Immature natural killer cell (primary cell): ENCODE measurements at regions not wholly inside any gene's neighbourhood (a gene's known extent, or its start where the extent isn't known, plus 50 kb on each side); places are given as distances from the start of the nearest gene placed in this dataset.

ENCODE experiments used
- DNase-seq, 3 donors: peaks; one replicate each; pipeline ENCODE4 v3.0.0; 2022; ENCODE audit warnings: mixed read lengths in 1 of 3
- H3K27ac Mint-ChIP-seq, 6 donors: one replicate each; pipeline ENCODE4 v1.8.0; 2020; ENCODE audit warnings: mixed read lengths in 6 of 6, mild to moderate bottlenecking in 5 of 6, inconsistent platforms in 4 of 6, moderate library complexity in 3 of 6
- H3K27me3 Mint-ChIP-seq, 3 donors: one replicate each; pipeline ENCODE4 v1.8.0; 2020 to 2021; ENCODE audit warnings: low read depth in 3 of 3, mild to moderate bottlenecking in 3 of 3, mixed read lengths in 3 of 3, moderate library complexity in 3 of 3, inconsistent platforms in 1 of 3
- H3K36me3 Mint-ChIP-seq, 3 donors: one replicate each; pipeline ENCODE4 v1.8.0; 2020; ENCODE audit warnings: mixed read lengths in 3 of 3, inconsistent platforms in 2 of 3, mild to moderate bottlenecking in 2 of 3
- H3K4me1 Mint-ChIP-seq, 2 donors: one replicate each; pipeline ENCODE4 v1.8.0; 2020; ENCODE audit warnings: inconsistent platforms in 2 of 2, mild to moderate bottlenecking in 2 of 2, mixed read lengths in 2 of 2, moderate library complexity in 1 of 2
- H3K4me3 Mint-ChIP-seq, 5 donors: one replicate each; pipeline ENCODE4 v1.8.0; 2020; ENCODE audit warnings: mild to moderate bottlenecking in 5 of 5, mixed read lengths in 5 of 5, inconsistent platforms in 3 of 5, moderate library complexity in 3 of 5
- H3K9me3 Mint-ChIP-seq, 6 donors: one replicate each; pipeline ENCODE4 v1.8.0; 2020; ENCODE audit warnings: mild to moderate bottlenecking in 6 of 6, mixed read lengths in 6 of 6, inconsistent platforms in 4 of 6, moderate library complexity in 3 of 6

GRCh38 chr13:31512331-31512730 lies 227.0 kb upstream of the RXFP2 start:
- H3K4me3 Mint-ChIP-seq: no peak overlapping the region
- no peaks in the 10 kb centered on the region for H3K4me1 Mint-ChIP-seq
- no peaks in the 10 kb centered on the region for H3K36me3 Mint-ChIP-seq
- peaks cover 0 to 3% (median 1%) of the 10 kb centered on the region in 3 donors for H3K27me3 Mint-ChIP-seq
- peaks cover 0 to 2% (median 0%) of the 10 kb centered on the region in 6 donors for H3K9me3 Mint-ChIP-seq
- H3K27ac Mint-ChIP-seq: no peak overlapping the region
- DNase-seq: no peak

DNA sequence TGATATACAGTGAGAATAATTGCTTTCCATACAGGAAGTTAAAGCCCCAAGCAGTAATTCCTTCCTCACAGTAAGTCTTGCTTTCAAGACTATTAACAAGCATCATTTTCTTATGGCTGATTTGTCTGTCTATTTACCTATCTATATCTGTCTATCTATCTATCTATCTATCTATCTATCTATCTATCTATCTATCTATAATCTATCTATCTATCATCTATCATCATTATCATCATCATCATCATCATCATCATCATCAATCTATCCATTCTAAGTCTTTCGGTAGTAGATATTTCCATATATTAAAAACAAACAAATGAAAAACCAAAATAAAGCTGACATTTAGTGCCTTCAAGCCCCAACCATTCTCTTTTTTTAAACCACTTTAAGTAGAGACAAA lies 224.4 kb upstream of the RXFP2 start:
- no peaks in the 10 kb centered on the region for H3K36me3 Mint-ChIP-seq
- no peak overlapping the region for H3K4me3 Mint-ChIP-seq
- no peaks in the 10 kb centered on the region for H3K4me1 Mint-ChIP-seq
- no peak for DNase-seq
- H3K9me3 Mint-ChIP-seq: peaks cover 0 to 2% (median 0%) of the 10 kb centered on the region in 6 donors
- H3K27me3 Mint-ChIP-seq: peaks cover 0 to 3% (median under 1%) of the 10 kb centered on the region in 3 donors
- no peak overlapping the region for H3K27ac Mint-ChIP-seq

GRCh38 chr13:31515427-31515826 lies 223.9 kb upstream of the RXFP2 start:
- Mint-ChIP-seq H3K27ac (no peak overlapping the region), H3K36me3 (no peaks in the 10 kb centered on the region), H3K27me3 (peaks cover 0 to 3% (median 0%) of the 10 kb centered on the region in 3 donors), H3K9me3 (no peaks in the 10 kb centered on the region), H3K4me3 (no peak overlapping the region), H3K4me1 (no peaks in the 10 kb centered on the region)
- DNase-seq: no peak

DNA sequence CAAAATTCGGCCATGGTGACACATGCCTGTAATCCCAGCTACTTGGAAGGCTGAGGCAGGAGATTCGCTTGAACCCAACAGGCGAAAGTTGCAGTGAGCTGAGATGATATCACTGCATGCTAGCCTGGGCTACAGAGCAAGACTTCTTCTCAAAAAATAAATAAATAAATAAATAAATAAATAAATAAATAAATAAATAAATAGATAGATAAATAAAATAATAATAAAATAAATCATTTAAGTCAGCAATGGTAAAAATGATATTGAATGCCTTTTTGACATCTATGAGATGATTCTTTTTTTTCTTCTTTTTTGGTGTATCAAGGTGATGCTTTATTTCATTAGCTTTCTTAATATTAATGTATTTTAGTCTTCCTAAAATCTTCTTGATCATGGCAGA lies 221.7 kb upstream of the RXFP2 start:
- no peak for DNase-seq
- no peaks in the 10 kb centered on the region for H3K4me1 Mint-ChIP-seq
- H3K27ac Mint-ChIP-seq: no peak overlapping the region
- no peaks in the 10 kb centered on the region for H3K36me3 Mint-ChIP-seq
- no peak overlapping the region for H3K4me3 Mint-ChIP-seq
- H3K27me3 Mint-ChIP-seq: peaks cover 0 to 4% (median 0%) of the 10 kb centered on the region in 3 donors
- peaks cover 0 to 2% (median 0%) of the 10 kb centered on the region in 6 donors for H3K9me3 Mint-ChIP-seq

DNA sequence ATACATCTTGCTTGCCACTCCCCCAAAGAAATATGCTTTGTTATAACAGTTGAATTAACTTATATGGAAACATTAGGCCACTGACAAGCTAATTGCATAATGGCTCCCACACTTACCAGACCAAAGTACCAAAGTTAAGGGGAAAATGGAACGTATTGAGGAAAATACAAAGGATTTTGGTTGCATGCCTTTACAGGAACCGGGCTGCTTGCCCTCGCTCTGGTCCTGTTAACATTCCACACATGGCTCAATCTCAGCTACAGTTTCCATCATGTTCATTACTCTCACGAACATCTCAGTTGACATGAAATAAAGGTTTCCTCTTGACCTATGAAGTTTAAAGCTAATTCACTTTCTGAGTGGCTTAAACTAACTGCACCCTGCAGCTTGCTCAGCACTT lies 220.7 kb upstream of the RXFP2 start:
- peaks cover 0 to 2% (median 0%) of the 10 kb centered on the region in 6 donors for H3K9me3 Mint-ChIP-seq
- no peak overlapping the region for H3K27ac Mint-ChIP-seq
- no peaks in the 10 kb centered on the region for H3K36me3 Mint-ChIP-seq
- no peak overlapping the region for H3K4me3 Mint-ChIP-seq
- DNase-seq: no peak
- no peaks in the 10 kb centered on the region for H3K4me1 Mint-ChIP-seq
- peaks cover 0 to 4% (median 0%) of the 10 kb centered on the region in 3 donors for H3K27me3 Mint-ChIP-seq

DNA sequence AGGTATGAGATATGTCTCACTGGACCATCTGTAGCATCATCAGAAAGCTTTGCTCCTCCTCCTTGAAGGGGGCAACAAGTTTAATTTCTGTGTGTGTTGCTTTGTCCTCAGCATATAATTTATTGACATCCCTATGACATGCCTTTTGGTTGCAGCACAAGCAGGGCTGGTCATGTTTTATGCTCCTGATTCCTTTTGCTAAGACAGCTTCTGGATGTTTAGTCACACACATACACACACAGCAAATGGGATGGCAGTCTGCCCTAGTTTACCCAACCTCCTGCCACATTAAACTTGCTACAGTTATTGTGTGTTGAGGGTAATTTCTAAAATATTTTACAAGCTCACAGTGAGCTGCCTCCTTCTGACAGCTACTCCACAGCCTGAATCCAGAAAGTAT lies 217.9 kb upstream of the RXFP2 start:
- peaks cover 0 to 4% (median 0%) of the 10 kb centered on the region in 6 donors for H3K9me3 Mint-ChIP-seq
- H3K4me1 Mint-ChIP-seq: no peaks in the 10 kb centered on the region
- H3K27ac Mint-ChIP-seq: no peak overlapping the region
- H3K27me3 Mint-ChIP-seq: peaks cover 0 to 4% (median 0%) of the 10 kb centered on the region in 3 donors
- no peak for DNase-seq
- no peaks in the 10 kb centered on the region for H3K36me3 Mint-ChIP-seq
- no peak overlapping the region for H3K4me3 Mint-ChIP-seq

GRCh38 chr13:31522396-31522795 lies 216.9 kb upstream of the RXFP2 start:
- no peaks in the 10 kb centered on the region for H3K36me3 Mint-ChIP-seq
- no peak overlapping the region for H3K4me3 Mint-ChIP-seq
- H3K27ac Mint-ChIP-seq: no peak overlapping the region
- peaks cover 0 to 4% (median 0%) of the 10 kb centered on the region in 3 donors for H3K27me3 Mint-ChIP-seq
- DNase-seq: no peak
- peaks cover 0 to 4% (median 0%) of the 10 kb centered on the region in 6 donors for H3K9me3 Mint-ChIP-seq
- no peaks in the 10 kb centered on the region for H3K4me1 Mint-ChIP-seq

- peaks cover 0 to 2% (median 0%) of the 10 kb centered on the region in 6 donors for H3K9me3 Mint-ChIP-seq
- DNase-seq: no peak
Observed at GRCh38 chr13:31528176-31528575, 211.2 kb upstream of the RXFP2 start.

GRCh38 chr13:31528758-31529157 lies 210.6 kb upstream of the RXFP2 start:
- Mint-ChIP-seq H3K36me3 (no peaks in the 10 kb centered on the region), H3K4me1 (no peaks in the 10 kb centered on the region), H3K27me3 (peaks cover 0 to 4% (median 4%) of the 10 kb centered on the region in 3 donors), H3K4me3 (no peak overlapping the region), H3K27ac (no peak overlapping the region), H3K9me3 (peaks cover 0 to 2% (median 0%) of the 10 kb centered on the region in 6 donors)
- DNase-seq: no peak

More at GRCh38 chr13:31528176-31528575, 211.2 kb upstream of the RXFP2 start:
- Mint-ChIP-seq H3K27ac (no peak overlapping the region), H3K4me3 (no peak overlapping the region), H3K27me3 (peaks cover 0 to 4% (median 4%) of the 10 kb centered on the region in 3 donors), H3K36me3 (no peaks in the 10 kb centered on the region), H3K4me1 (no peaks in the 10 kb centered on the region)

DNA sequence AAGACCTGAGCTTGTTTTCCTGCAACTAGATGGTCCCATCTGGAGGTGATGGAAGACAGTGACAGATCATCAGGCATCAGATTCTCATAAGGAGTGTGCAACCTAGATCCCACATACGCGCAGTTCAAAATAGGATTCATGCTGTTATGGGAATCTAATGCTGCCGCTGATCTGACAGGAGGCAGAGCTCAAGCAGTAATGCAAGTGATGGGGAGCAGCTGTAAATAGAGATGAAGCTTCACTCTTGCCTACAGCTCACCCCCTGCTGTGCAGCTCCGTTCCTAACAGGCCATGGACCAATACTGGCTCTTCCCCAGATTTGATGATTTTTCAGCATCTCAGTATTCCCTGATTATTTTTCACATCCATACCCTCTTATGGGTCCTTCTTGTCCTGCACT lies 208.4 kb upstream of the RXFP2 start:
- Mint-ChIP-seq H3K4me1 (no peaks in the 10 kb centered on the region), H3K4me3 (no peak overlapping the region), H3K27ac (no peak overlapping the region), H3K36me3 (no peaks in the 10 kb centered on the region), H3K27me3 (peaks cover 0 to 8% (median 4%) of the 10 kb centered on the region in 3 donors), H3K9me3 (no peaks in the 10 kb centered on the region)
- DNase-seq: no peak

GRCh38 chr13:31537052-31537451 lies 202.3 kb upstream of the RXFP2 start:
- Mint-ChIP-seq H3K9me3 (no peaks in the 10 kb centered on the region), H3K36me3 (no peaks in the 10 kb centered on the region), H3K27ac (no peak overlapping the region), H3K27me3 (peaks cover 0 to 11% (median 1%) of the 10 kb centered on the region in 3 donors), H3K4me3 (no peak overlapping the region), H3K4me1 (no peaks in the 10 kb centered on the region)
- DNase-seq: no peak

GRCh38 chr13:31538067-31539042 lies 201.0 kb upstream of the RXFP2 start:
- H3K27me3 Mint-ChIP-seq: peaks cover 0 to 9% (median 1%) of the 10 kb centered on the region in 3 donors
- no peaks in the 10 kb centered on the region for H3K9me3 Mint-ChIP-seq
- no peaks in the 10 kb centered on the region for H3K36me3 Mint-ChIP-seq
- no peak for DNase-seq
- H3K4me3 Mint-ChIP-seq: no peak overlapping the region
- H3K27ac Mint-ChIP-seq: no peak overlapping the region
- no peaks in the 10 kb centered on the region for H3K4me1 Mint-ChIP-seq

DNA sequence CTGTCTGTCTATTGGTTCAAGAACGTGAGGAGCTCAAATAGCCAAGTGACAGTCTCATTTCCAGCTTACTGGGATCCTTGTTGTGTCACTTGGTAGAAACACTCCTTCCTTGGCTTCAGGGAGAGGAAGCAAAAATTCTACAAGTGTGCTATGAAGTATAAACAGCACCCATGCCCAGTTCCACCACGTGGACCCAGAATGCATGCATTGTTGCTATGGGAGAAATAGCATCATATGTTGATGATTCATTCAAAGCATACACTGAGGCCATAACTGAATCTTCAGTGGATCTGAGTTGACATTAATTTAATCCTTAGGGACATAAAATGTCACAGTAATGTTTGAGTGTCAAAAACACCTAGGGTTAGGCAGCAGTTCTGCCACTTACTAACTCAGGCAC lies 199.0 kb upstream of the RXFP2 start:
- Mint-ChIP-seq H3K4me1 (no peaks in the 10 kb centered on the region), H3K27me3 (peaks cover 0 to 5% (median 1%) of the 10 kb centered on the region in 3 donors), H3K36me3 (no peaks in the 10 kb centered on the region), H3K27ac (no peak overlapping the region), H3K4me3 (no peak overlapping the region), H3K9me3 (no peaks in the 10 kb centered on the region)
- DNase-seq: no peak

DNA sequence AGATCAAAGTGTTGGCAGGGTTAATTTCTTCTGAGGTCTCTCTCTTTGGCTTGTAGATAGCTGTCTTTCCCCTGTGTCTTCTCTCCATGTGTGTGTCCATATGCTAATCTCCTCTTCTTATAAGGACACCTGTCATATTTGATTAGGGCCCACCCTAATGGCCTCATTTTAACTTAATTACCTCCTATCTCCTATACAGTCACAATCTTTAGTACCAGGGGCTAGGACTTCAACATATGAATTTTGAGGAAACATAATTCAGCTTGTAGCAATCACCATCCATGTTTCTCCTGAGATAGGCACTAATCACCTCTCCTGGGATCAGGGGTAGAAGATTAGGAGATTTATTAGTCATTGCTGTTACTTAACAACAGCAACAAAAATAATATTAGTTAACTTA lies 196.1 kb upstream of the RXFP2 start:
- Mint-ChIP-seq H3K4me1 (no peaks in the 10 kb centered on the region), H3K27me3 (peaks cover 0 to 3% (median under 1%) of the 10 kb centered on the region in 3 donors), H3K4me3 (no peak overlapping the region), H3K27ac (no peak overlapping the region), H3K36me3 (no peaks in the 10 kb centered on the region), H3K9me3 (no peaks in the 10 kb centered on the region)
- DNase-seq: no peak
